ENCODE measurements at regions not wholly inside any gene's neighbourhood (a gene's known extent, or its start where the extent isn't known, plus 50 kb on each side); places are given as distances from the start of the nearest gene placed in this dataset.

GRCh38 chr5:92353107-92354030 lies 970.3 kb upstream of the ARRDC3 start:
- WGBS, 2 experiments (ENCODE audit: insufficient coverage in 2 of 2), result 100% methylated on average over 1 of the region's 5 CpGs; no CpG with 5 or more reads in 1 of the 2 experiments
- H3K27ac ChIP-seq (ENCODE audit: low read depth, low read length, severe bottlenecking), result no peak overlapping the region
- no peaks in the 10 kb centered on the region for H3K4me1 ChIP-seq (ENCODE audit: control insufficient read depth, insufficient read depth, low read length, poor library complexity, severe bottlenecking)
- no peaks in the 10 kb centered on the region for H3K36me3 ChIP-seq (ENCODE audit: control insufficient read depth, insufficient read depth, low read length)
- no peak overlapping the region for H3K4me3 ChIP-seq (ENCODE audit: extremely low read depth, insufficient read depth, low read length, poor library complexity, severe bottlenecking)
- H3K9me3 ChIP-seq (ENCODE audit: control insufficient read depth, low read length), result no peaks in the 10 kb centered on the region

GRCh38 chr5:92337772-92338234 lies 954.7 kb upstream of the ARRDC3 start:
- WGBS, 2 experiments (ENCODE audit: insufficient coverage in 2 of 2), result 78 to 100% methylated on average over 1 of the region's 2 CpGs
- Histone ChIP-seq H3K4me3 (ENCODE audit: extremely low read depth, insufficient read depth, low read length, poor library complexity, severe bottlenecking) (no peak overlapping the region), H3K4me1 (ENCODE audit: control insufficient read depth, insufficient read depth, low read length, poor library complexity, severe bottlenecking) (no peaks in the 10 kb centered on the region), H3K9me3 (ENCODE audit: control insufficient read depth, low read length) (no peaks in the 10 kb centered on the region), H3K36me3 (ENCODE audit: control insufficient read depth, insufficient read depth, low read length) (no peaks in the 10 kb centered on the region), H3K27ac (ENCODE audit: low read depth, low read length, severe bottlenecking) (no peak overlapping the region)

GRCh38 chr5:92332039-92332438 lies 948.9 kb upstream of the ARRDC3 start:
- 82 to 91% methylated on average over 1 of the region's 2 CpGs for WGBS, 2 experiments (ENCODE audit: insufficient coverage in 2 of 2)
- Histone ChIP-seq H3K27ac (ENCODE audit: low read depth, low read length, severe bottlenecking) (no peak overlapping the region), H3K9me3 (ENCODE audit: control insufficient read depth, low read length) (no peaks in the 10 kb centered on the region), H3K4me3 (ENCODE audit: extremely low read depth, insufficient read depth, low read length, poor library complexity, severe bottlenecking) (no peak overlapping the region), H3K4me1 (ENCODE audit: control insufficient read depth, insufficient read depth, low read length, poor library complexity, severe bottlenecking) (no peaks in the 10 kb centered on the region), H3K36me3 (ENCODE audit: control insufficient read depth, insufficient read depth, low read length) (no peaks in the 10 kb centered on the region)

GRCh38 chr5:92330365-92330764 lies 947.2 kb upstream of the ARRDC3 start:
- H3K27ac ChIP-seq (ENCODE audit: low read depth, low read length, severe bottlenecking), result no peak overlapping the region
- H3K36me3 ChIP-seq (ENCODE audit: control insufficient read depth, insufficient read depth, low read length), result no peaks in the 10 kb centered on the region
- no peaks in the 10 kb centered on the region for H3K9me3 ChIP-seq (ENCODE audit: control insufficient read depth, low read length)
- no peaks in the 10 kb centered on the region for H3K4me1 ChIP-seq (ENCODE audit: control insufficient read depth, insufficient read depth, low read length, poor library complexity, severe bottlenecking)
- H3K4me3 ChIP-seq (ENCODE audit: extremely low read depth, insufficient read depth, low read length, poor library complexity, severe bottlenecking), result no peak overlapping the region

GRCh38 chr5:92329759-92330158 lies 946.6 kb upstream of the ARRDC3 start:
- WGBS, 2 experiments (ENCODE audit: insufficient coverage in 2 of 2), result 100% methylated on average over 1 of the region's 3 CpGs; no CpG with 5 or more reads in 1 of the 2 experiments
- H3K9me3 ChIP-seq (ENCODE audit: control insufficient read depth, low read length), result no peaks in the 10 kb centered on the region
- no peaks in the 10 kb centered on the region for H3K36me3 ChIP-seq (ENCODE audit: control insufficient read depth, insufficient read depth, low read length)
- no peak overlapping the region for H3K4me3 ChIP-seq (ENCODE audit: extremely low read depth, insufficient read depth, low read length, poor library complexity, severe bottlenecking)
- no peaks in the 10 kb centered on the region for H3K4me1 ChIP-seq (ENCODE audit: control insufficient read depth, insufficient read depth, low read length, poor library complexity, severe bottlenecking)
- H3K27ac ChIP-seq (ENCODE audit: low read depth, low read length, severe bottlenecking), result no peak overlapping the region

- no peaks in the 10 kb centered on the region for H3K9me3 ChIP-seq (ENCODE audit: control insufficient read depth, low read length)
- no peaks in the 10 kb centered on the region for H3K4me1 ChIP-seq (ENCODE audit: control insufficient read depth, insufficient read depth, low read length, poor library complexity, severe bottlenecking)
- 92 to 100% methylated on average over 1 to 3 of the region's 4 CpGs for WGBS, 2 experiments (ENCODE audit: insufficient coverage in 2 of 2)
- H3K27ac ChIP-seq (ENCODE audit: low read depth, low read length, severe bottlenecking), result no peak overlapping the region
- H3K4me3 ChIP-seq (ENCODE audit: extremely low read depth, insufficient read depth, low read length, poor library complexity, severe bottlenecking), result no peak overlapping the region
- H3K36me3 ChIP-seq (ENCODE audit: control insufficient read depth, insufficient read depth, low read length), result no peaks in the 10 kb centered on the region
These were observed 945.6 kb upstream of the ARRDC3 start for GRCh38 chr5:92328584-92329259.

- no peaks in the 10 kb centered on the region for H3K36me3 ChIP-seq (ENCODE audit: control insufficient read depth, insufficient read depth, low read length)
- no peak overlapping the region for H3K4me3 ChIP-seq (ENCODE audit: extremely low read depth, insufficient read depth, low read length, poor library complexity, severe bottlenecking)
- H3K4me1 ChIP-seq (ENCODE audit: control insufficient read depth, insufficient read depth, low read length, poor library complexity, severe bottlenecking), result no peaks in the 10 kb centered on the region
- WGBS, 2 experiments (ENCODE audit: insufficient coverage in 2 of 2), result 81 to 82% methylated on average over 2 to 3 of the region's 5 CpGs
- no peak overlapping the region for H3K27ac ChIP-seq (ENCODE audit: low read depth, low read length, severe bottlenecking)
- H3K9me3 ChIP-seq (ENCODE audit: control insufficient read depth, low read length), result no peaks in the 10 kb centered on the region
These were observed 937.3 kb upstream of the ARRDC3 start for GRCh38 chr5:92320446-92320845.

- Histone ChIP-seq H3K4me3 (ENCODE audit: extremely low read depth, insufficient read depth, low read length, poor library complexity, severe bottlenecking) (no peak overlapping the region), H3K9me3 (ENCODE audit: control insufficient read depth, low read length) (no peaks in the 10 kb centered on the region), H3K4me1 (ENCODE audit: control insufficient read depth, insufficient read depth, low read length, poor library complexity, severe bottlenecking) (no peaks in the 10 kb centered on the region), H3K27ac (ENCODE audit: low read depth, low read length, severe bottlenecking) (no peak overlapping the region), H3K36me3 (ENCODE audit: control insufficient read depth, insufficient read depth, low read length) (no peaks in the 10 kb centered on the region)
- WGBS, 2 experiments (ENCODE audit: insufficient coverage in 2 of 2), result 85 to 100% methylated on average over 1 to 2 of the region's 2 CpGs
These were observed 930.3 kb upstream of the ARRDC3 start for GRCh38 chr5:92313385-92313784.

GRCh38 chr5:92309336-92309991 lies 926.3 kb upstream of the ARRDC3 start:
- no peaks in the 10 kb centered on the region for H3K36me3 ChIP-seq (ENCODE audit: control insufficient read depth, insufficient read depth, low read length)
- H3K27ac ChIP-seq (ENCODE audit: low read depth, low read length, severe bottlenecking), result no peak overlapping the region
- no peaks in the 10 kb centered on the region for H3K4me1 ChIP-seq (ENCODE audit: control insufficient read depth, insufficient read depth, low read length, poor library complexity, severe bottlenecking)
- no peaks in the 10 kb centered on the region for H3K9me3 ChIP-seq (ENCODE audit: control insufficient read depth, low read length)
- no peak overlapping the region for H3K4me3 ChIP-seq (ENCODE audit: extremely low read depth, insufficient read depth, low read length, poor library complexity, severe bottlenecking)

- no peak overlapping the region for H3K27ac ChIP-seq (ENCODE audit: low read depth, low read length, severe bottlenecking)
These were observed 925.6 kb upstream of the ARRDC3 start for GRCh38 chr5:92308679-92309078.

More at GRCh38 chr5:92308679-92309078, 925.6 kb upstream of the ARRDC3 start:
- Histone ChIP-seq H3K4me1 (ENCODE audit: control insufficient read depth, insufficient read depth, low read length, poor library complexity, severe bottlenecking) (no peaks in the 10 kb centered on the region), H3K9me3 (ENCODE audit: control insufficient read depth, low read length) (no peaks in the 10 kb centered on the region), H3K36me3 (ENCODE audit: control insufficient read depth, insufficient read depth, low read length) (no peaks in the 10 kb centered on the region), H3K4me3 (ENCODE audit: extremely low read depth, insufficient read depth, low read length, poor library complexity, severe bottlenecking) (no peak overlapping the region)
